ENCODE measurements at regions not wholly inside any gene's neighbourhood (a gene's known extent, or its start where the extent isn't known, plus 50 kb on each side); places are given as distances from the start of the nearest gene placed in this dataset.

GRCh38 chr5:135211791-135212190 is 177.8 kb upstream of the PITX1 start:
- no peak for DNase-seq
- Histone ChIP-seq H3K27me3 (no peaks in the 10 kb centered on the region), H3K9me3 (replicated peaks) (no peaks in the 10 kb centered on the region), H3K4me3 (no peak overlapping the region), H3K27ac (no peak overlapping the region), H3K4me1 (peaks cover 66% of the 10 kb centered on the region), H3K36me3 (no peaks in the 10 kb centered on the region)

GRCh38 chr5:135211083-135211790 is 177.2 kb upstream of the PITX1 start:
- Histone ChIP-seq H3K9me3 (replicated peaks) (no peaks in the 10 kb centered on the region), H3K27me3 (no peaks in the 10 kb centered on the region), H3K27ac (no peak overlapping the region), H3K4me3 (no peak overlapping the region), H3K4me1 (peaks cover 70% of the 10 kb centered on the region), H3K36me3 (no peaks in the 10 kb centered on the region)
- no peak for DNase-seq

- H3K4me1 ChIP-seq = peaks cover 78% of the 10 kb centered on the region
- no peaks in the 10 kb centered on the region for H3K27me3 ChIP-seq
- no peak overlapping the region for H3K4me3 ChIP-seq
- H3K36me3 ChIP-seq = no peaks in the 10 kb centered on the region
- H3K9me3 ChIP-seq (replicated peaks) = no peaks in the 10 kb centered on the region
- DNase-seq = no peak
- no peak overlapping the region for H3K27ac ChIP-seq
These were observed 176.4 kb upstream of the PITX1 start for GRCh38 chr5:135210286-135211055.

GRCh38 chr5:135208903-135209721 is 175.1 kb upstream of the PITX1 start:
- Histone ChIP-seq H3K27me3 (no peaks in the 10 kb centered on the region), H3K4me3 (no peak overlapping the region), H3K4me1 (peaks cover 82% of the 10 kb centered on the region), H3K27ac (peak overlapping the region; percentile 71), H3K9me3 (replicated peaks) (no peaks in the 10 kb centered on the region), H3K36me3 (no peaks in the 10 kb centered on the region)
- DNase-seq = peak; percentile 89 to 93

DNA sequence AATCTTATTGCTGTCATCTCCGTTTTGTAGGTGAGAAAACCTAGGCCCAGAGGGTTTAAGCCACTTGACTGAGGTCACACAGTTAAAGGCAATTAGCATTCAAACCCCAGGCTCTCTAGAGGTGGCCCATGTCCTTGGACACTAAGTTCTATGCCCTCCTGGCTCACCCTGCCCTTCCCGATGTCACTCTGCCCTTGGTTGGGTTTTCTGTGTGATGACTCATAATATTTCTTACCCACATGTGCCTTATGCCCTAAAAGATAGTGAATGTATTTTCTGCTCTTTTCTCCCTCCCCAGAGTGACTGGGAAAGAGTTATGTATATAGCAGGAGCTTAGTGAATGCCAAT is 174.5 kb upstream of the PITX1 start:
- H3K4me1 ChIP-seq = peaks cover 79% of the 10 kb centered on the region
- H3K4me3 ChIP-seq = no peak overlapping the region
- H3K9me3 ChIP-seq (replicated peaks) = no peaks in the 10 kb centered on the region
- no peak for DNase-seq
- H3K36me3 ChIP-seq = no peaks in the 10 kb centered on the region
- peak overlapping the region; percentile 71 for H3K27ac ChIP-seq
- no peaks in the 10 kb centered on the region for H3K27me3 ChIP-seq

GRCh38 chr5:135207866-135208265 is 173.8 kb upstream of the PITX1 start:
- H3K4me1 ChIP-seq = peaks cover 73% of the 10 kb centered on the region
- H3K9me3 ChIP-seq (replicated peaks) = peaks cover 6% of the 10 kb centered on the region
- H3K36me3 ChIP-seq = no peaks in the 10 kb centered on the region
- no peak overlapping the region; the same call in 1 of the 2 replicates for H3K27ac ChIP-seq
- no peak overlapping the region for H3K4me3 ChIP-seq
- no peaks in the 10 kb centered on the region for H3K27me3 ChIP-seq
- no peak for DNase-seq

GRCh38 chr5:135206862-135207261 is 172.8 kb upstream of the PITX1 start:
- Histone ChIP-seq H3K27ac (no peak overlapping the region), H3K4me1 (peaks cover 63% of the 10 kb centered on the region), H3K27me3 (no peaks in the 10 kb centered on the region), H3K36me3 (no peaks in the 10 kb centered on the region), H3K9me3 (replicated peaks) (peaks cover 10% of the 10 kb centered on the region), H3K4me3 (no peak overlapping the region)
- no peak for DNase-seq

DNA sequence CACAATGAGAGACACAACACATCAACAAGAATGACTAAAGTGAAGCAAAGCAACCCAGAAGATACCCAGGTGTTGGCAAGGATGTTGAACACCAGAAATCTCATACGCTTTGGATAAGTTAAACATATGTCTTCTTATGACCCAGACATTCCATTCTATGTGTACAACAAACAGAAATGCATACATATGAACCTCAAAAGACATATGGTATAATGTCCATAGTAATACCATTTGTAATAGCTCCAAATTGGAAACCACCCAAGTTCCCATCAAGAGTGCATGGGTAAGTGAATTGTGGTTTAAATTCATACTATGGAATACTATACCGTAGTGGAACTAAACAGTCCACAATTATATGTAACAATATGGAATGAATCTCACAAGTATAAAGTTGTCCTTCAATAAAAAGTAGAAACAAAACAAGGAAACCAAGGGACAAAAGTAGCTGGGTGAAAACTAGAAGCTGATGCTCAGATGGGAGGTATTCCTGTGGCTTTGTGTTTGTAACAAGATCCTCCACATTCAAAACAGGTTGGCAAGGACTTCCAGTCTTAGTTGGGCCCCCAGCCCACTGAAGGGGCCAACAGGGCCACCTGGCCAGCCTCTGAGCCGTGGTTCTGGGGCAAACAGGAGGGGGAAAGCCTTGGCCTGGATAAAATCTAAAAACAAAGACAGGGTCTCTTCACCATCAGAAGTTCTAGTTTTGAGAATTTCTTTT is 171.8 kb upstream of the PITX1 start:
- peaks cover 52% of the 10 kb centered on the region for H3K4me1 ChIP-seq
- peak in 1 of 2 experiments; percentile 62 for DNase-seq
- peak overlapping the region; percentile 27; the same call in 1 of the 2 replicates for H3K27ac ChIP-seq
- H3K9me3 ChIP-seq (replicated peaks) = peaks cover 10% of the 10 kb centered on the region
- H3K27me3 ChIP-seq = no peaks in the 10 kb centered on the region
- no peaks in the 10 kb centered on the region for H3K36me3 ChIP-seq
- H3K4me3 ChIP-seq = no peak overlapping the region

DNA sequence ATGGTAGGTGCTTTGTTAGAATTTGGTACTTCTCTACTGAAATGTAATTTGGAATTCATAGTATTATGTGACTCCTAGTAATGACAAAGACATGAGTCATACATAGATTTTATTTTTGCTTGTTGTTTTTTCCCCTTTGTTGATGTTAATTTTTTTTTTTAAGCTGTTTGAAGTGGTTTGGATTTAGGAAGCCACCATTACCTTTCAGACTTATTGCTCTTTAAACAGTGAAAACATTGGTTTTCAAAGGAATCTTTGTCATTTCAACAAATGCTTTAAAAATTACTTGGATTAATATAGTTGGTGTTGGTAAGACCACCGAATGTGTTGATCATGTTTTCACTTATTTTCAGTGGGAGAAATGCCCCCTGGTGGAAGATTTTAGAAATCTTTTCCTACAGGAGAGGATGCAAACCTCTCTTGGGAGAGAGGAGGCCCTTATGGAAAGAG is 170.1 kb upstream of the PITX1 start:
- Histone ChIP-seq H3K27ac (peak overlapping the region; percentile 6; the same call in 1 of the 2 replicates), H3K4me3 (no peak overlapping the region), H3K9me3 (replicated peaks) (peaks cover 10% of the 10 kb centered on the region), H3K36me3 (no peaks in the 10 kb centered on the region), H3K4me1 (peaks cover 38% of the 10 kb centered on the region), H3K27me3 (no peaks in the 10 kb centered on the region)
- peak in 1 of 2 experiments; percentile 82 for DNase-seq

DNA sequence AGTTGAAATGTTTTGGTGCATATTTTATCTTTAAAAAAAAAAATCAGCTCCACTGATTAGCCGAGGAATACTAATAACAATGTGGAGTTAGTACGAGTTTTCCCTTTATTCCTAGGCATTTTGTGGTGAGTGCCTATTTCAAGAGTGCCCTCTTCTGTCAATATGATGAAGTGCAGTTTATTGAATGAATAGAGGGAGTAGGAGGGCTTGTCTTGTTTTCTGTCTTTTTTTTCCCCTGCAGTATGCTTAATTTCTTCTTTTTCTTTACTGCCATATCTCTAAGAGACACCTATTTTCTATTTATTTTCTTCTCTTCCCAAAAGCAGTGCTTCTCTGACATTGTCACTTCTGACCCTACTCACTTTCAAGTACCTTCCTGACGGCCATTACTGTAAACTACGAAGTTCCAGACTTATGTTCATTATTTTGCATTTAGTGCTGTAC is 169.6 kb upstream of the PITX1 start:
- H3K4me1 ChIP-seq = peaks cover 33% of the 10 kb centered on the region
- DNase-seq = peak in 1 of 2 experiments; percentile 85
- no peak overlapping the region for H3K4me3 ChIP-seq
- H3K9me3 ChIP-seq (replicated peaks) = peaks cover 10% of the 10 kb centered on the region
- H3K36me3 ChIP-seq = no peaks in the 10 kb centered on the region
- H3K27ac ChIP-seq = peak overlapping the region; percentile 6; the same call in 1 of the 2 replicates
- H3K27me3 ChIP-seq = no peaks in the 10 kb centered on the region

DNA sequence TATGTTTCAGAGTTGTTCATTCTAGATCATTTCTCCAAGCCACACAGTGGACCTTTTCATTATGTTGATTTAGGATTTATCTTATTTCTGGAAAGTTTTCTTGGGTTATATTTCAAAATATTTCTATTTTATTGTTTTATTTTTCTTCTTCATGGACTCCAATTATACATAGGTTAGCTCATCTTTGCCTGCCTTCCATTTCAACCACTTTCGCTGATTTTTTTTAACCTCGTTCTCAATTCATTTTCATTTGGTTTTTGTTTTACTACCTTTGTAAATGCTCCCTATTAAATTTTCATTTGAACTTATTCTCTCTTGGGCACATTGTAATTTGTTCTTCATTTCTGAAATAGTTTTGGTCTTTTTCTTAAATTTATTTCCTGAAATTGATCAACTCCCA is 169.0 kb upstream of the PITX1 start:
- Histone ChIP-seq H3K36me3 (no peaks in the 10 kb centered on the region), H3K27me3 (no peaks in the 10 kb centered on the region), H3K4me3 (no peak overlapping the region), H3K9me3 (replicated peaks) (peaks cover 10% of the 10 kb centered on the region), H3K4me1 (peaks cover 27% of the 10 kb centered on the region), H3K27ac (no peak overlapping the region)
- DNase-seq = no peak

DNA sequence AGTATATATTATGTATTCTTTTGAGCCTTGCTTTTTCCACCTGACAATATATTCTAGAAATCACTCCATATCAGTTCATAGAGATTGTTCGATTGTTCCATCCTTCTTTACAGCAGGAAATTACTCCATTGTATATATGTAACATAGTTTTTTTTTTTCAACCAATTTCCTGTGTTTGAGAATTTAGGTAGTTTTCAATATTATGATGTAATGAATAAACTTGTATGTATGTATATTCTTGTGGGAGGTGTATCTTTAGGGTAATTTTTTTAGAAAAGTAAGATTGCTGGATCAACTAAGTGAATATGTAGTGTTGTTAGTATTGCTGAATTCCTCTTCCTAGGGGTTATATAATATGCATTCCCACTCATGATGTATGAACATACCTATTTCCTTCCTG is 165.9 kb upstream of the PITX1 start:
- H3K4me1 ChIP-seq = peaks cover 8% of the 10 kb centered on the region
- H3K9me3 ChIP-seq (replicated peaks) = peaks cover 15% of the 10 kb centered on the region
- no peaks in the 10 kb centered on the region for H3K27me3 ChIP-seq
- no peak overlapping the region for H3K4me3 ChIP-seq
- H3K27ac ChIP-seq = no peak overlapping the region
- DNase-seq = no peak
- H3K36me3 ChIP-seq = no peaks in the 10 kb centered on the region

DNA sequence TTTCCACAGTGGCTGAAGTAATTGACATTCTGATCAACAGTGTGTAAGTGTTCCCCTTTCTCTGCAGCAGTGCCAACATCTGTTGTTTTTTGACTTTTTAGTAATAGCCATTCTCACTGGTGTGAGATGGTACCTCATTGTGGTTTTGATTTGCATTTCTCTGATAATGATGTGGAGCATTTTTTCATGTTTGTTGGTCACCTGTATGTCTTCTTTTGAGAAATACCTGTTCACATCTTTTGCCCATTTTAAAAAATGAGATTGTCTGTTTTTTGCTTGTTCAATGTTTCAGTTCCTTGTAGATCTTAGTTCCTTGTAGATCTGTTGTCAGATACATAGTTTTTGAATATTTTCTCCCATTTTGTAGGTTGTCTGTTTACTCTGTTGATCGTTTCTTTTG is 162.5 kb upstream of the PITX1 start:
- no peak for DNase-seq
- H3K27ac ChIP-seq = no peak overlapping the region
- no peaks in the 10 kb centered on the region for H3K36me3 ChIP-seq
- no peaks in the 10 kb centered on the region for H3K27me3 ChIP-seq
- H3K4me3 ChIP-seq = no peak overlapping the region
- H3K4me1 ChIP-seq = no peaks in the 10 kb centered on the region
- 0 out of 2 replicates have a peak, but pooled peaks cover 4% of the 10 kb centered on the region for H3K9me3 ChIP-seq (replicated peaks)

- no peaks in the 10 kb centered on the region for H3K36me3 ChIP-seq
- no peaks in the 10 kb centered on the region for H3K4me1 ChIP-seq
- DNase-seq = no peak
- H3K9me3 ChIP-seq (replicated peaks) = 0 out of 2 replicates have a peak, but pooled peaks cover 4% of the 10 kb centered on the region
- H3K4me3 ChIP-seq = no peak overlapping the region
- no peaks in the 10 kb centered on the region for H3K27me3 ChIP-seq
- no peak overlapping the region for H3K27ac ChIP-seq
These were observed 161.2 kb upstream of the PITX1 start for GRCh38 chr5:135195270-135195608.
